WTC11 (cell line): ENCODE measurements at regions not wholly inside any gene's neighbourhood (a gene's known extent, or its start where the extent isn't known, plus 50 kb on each side); places are given as distances from the start of the nearest gene placed in this dataset.

Source experiments
- ATF1 ChIP-seq: sonication (generic); formaldehyde crosslinking; IDR thresholded peaks from 2 replicates; pipeline ENCODE4 v1.8.1; 2023; ENCODE audit warnings: mild to moderate bottlenecking, moderate library complexity, missing genetic modification reagents
- E2F1 ChIP-seq: sonication (generic); formaldehyde crosslinking; IDR thresholded peaks from 2 replicates; pipeline ENCODE4 v1.8.0; 2022; ENCODE audit warnings: mild to moderate bottlenecking, missing genetic modification reagents
- ELF4 ChIP-seq: sonication (generic); formaldehyde crosslinking; IDR thresholded peaks from 2 replicates; pipeline ENCODE4 v1.8.1; 2022; ENCODE audit warnings: low read depth, mild to moderate bottlenecking, moderate library complexity, missing genetic modification reagents
- FOXK1 ChIP-seq: sonication (generic); formaldehyde crosslinking; IDR thresholded peaks from 2 replicates; pipeline ENCODE4 v1.8.0; 2022; ENCODE audit warnings: mild to moderate bottlenecking, moderate library complexity, missing genetic modification reagents
- TP53 ChIP-seq: sonication (generic); formaldehyde crosslinking; IDR thresholded peaks from 2 replicates; pipeline ENCODE4 v1.8.1; 2023; ENCODE audit warnings: mild to moderate bottlenecking, missing genetic modification reagents
- ZNF219 ChIP-seq: sonication (generic); formaldehyde crosslinking; IDR thresholded peaks from 2 replicates; pipeline ENCODE4 v1.8.0; 2023; ENCODE audit warnings: missing genetic modification reagents, mild to moderate bottlenecking, borderline replicate concordance
- TF ChIP-seq, protein P1 (sequence below): fragments of 200-600 bp; IDR thresholded peaks from 2 replicates; pipeline ENCODE4 v1.8.0; 2022; ENCODE audit warnings: antibody characterized with exemption

- no peak for TF ChIP-seq ELF4 (CRISPR knock-in tag)
- TF ChIP-seq, protein P1, sequence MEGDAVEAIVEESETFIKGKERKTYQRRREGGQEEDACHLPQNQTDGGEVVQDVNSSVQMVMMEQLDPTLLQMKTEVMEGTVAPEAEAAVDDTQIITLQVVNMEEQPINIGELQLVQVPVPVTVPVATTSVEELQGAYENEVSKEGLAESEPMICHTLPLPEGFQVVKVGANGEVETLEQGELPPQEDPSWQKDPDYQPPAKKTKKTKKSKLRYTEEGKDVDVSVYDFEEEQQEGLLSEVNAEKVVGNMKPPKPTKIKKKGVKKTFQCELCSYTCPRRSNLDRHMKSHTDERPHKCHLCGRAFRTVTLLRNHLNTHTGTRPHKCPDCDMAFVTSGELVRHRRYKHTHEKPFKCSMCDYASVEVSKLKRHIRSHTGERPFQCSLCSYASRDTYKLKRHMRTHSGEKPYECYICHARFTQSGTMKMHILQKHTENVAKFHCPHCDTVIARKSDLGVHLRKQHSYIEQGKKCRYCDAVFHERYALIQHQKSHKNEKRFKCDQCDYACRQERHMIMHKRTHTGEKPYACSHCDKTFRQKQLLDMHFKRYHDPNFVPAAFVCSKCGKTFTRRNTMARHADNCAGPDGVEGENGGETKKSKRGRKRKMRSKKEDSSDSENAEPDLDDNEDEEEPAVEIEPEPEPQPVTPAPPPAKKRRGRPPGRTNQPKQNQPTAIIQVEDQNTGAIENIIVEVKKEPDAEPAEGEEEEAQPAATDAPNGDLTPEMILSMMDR = no peak
- no peak for TF ChIP-seq E2F1 (CRISPR knock-in tag)
- TF ChIP-seq ZNF219 (CRISPR knock-in tag) = no peak
- no peak for TF ChIP-seq FOXK1 (CRISPR knock-in tag)
- TF ChIP-seq TP53 (CRISPR knock-in tag) = no peak
- TF ChIP-seq ATF1 (CRISPR knock-in tag) = no peak
These were observed 63.6 kb upstream of the MAP3K1 start for GRCh38 chr5:56751572-56752313.
